ENCODE measurements at regions not wholly inside any gene's neighbourhood (a gene's known extent, or its start where the extent isn't known, plus 50 kb on each side); places are given as distances from the start of the nearest gene placed in this dataset.

- TF ChIP-seq CTCF (IDR thresholded peaks at IDR 0.05; ENCODE audit: low read depth, low read length, poor library complexity, severe bottlenecking) (no peak), EZH2phosphoT487 (IDR thresholded peaks at IDR 0.05; ENCODE audit: borderline replicate concordance, low read length) (no peak)
Observed at GRCh38 chr5:68110894-68111293, 104.7 kb upstream of the PIK3R1 start.

Measured in DOHH2 (cell line).